ENCODE measurements at regions not wholly inside any gene's neighbourhood (a gene's known extent, or its start where the extent isn't known, plus 50 kb on each side); places are given as distances from the start of the nearest gene placed in this dataset.
A peak's percentile ranks its signal among the peaks of the same experiment; 100 is the strongest.

DNA sequence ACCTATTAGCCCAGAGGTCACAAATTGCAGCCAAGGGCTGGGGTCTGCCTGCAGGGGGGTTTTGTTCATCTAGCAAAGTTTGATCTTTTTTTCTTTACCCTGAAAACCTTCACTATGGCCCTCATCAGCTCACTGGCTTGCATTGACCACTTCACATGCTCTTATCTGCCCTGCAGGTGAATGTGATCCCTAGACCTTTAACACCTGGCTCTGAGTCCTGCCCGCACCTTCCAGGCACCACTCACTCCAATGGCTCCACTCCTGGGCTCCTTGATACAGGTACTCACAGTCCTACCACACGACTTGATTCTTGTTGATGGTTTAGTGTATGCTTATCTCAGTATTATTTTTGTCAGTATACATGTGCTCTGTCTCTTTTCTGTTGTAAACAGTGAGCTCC lies 92.5 kb downstream of the FEM1C start:
- intact Hi-C loops (cut with micrococcal nuclease; ENCODE audit: unreplicated experiment) (no loop called here), in situ Hi-C loops (cut with MboI) (no loop called here)
- Histone ChIP-seq H3K4me2 (ENCODE audit: control insufficient read depth, insufficient read depth) (no peak overlapping the region), H3K27me3 (replicated peaks in 1 of 2; ENCODE audit: control insufficient read depth in 2 of 2, insufficient read depth in 2 of 2, low read length in 1 of 2) (no peaks in the 10 kb centered on the region), H3K4me1 (ENCODE audit: control insufficient read depth, insufficient read depth, low read length) (peaks cover 6% of the 10 kb centered on the region; the same call in 1 of the 2 replicates), H3K36me3 (ENCODE audit: control insufficient read depth in 2 of 2, insufficient read depth in 2 of 2, low read length in 1 of 2) (no peaks in the 10 kb centered on the region), H3K27ac (ENCODE audit: control insufficient read depth, insufficient read depth) (no peak overlapping the region), H3K79me2 (ENCODE audit: control insufficient read depth, insufficient read depth, low read length) (no peaks in the 10 kb centered on the region), H4K20me1 (ENCODE audit: control insufficient read depth, insufficient read depth) (no peaks in the 10 kb centered on the region), H3K4me3 (no peak overlapping the region), H3K9me3 (replicated peaks; ENCODE audit: control insufficient read depth, insufficient read depth, low read length) (no peaks in the 10 kb centered on the region), H3K9ac (ENCODE audit: control insufficient read depth, insufficient read depth, low read length) (no peak overlapping the region), H2AFZ (ENCODE audit: control insufficient read depth, low read depth, low read length) (no peak overlapping the region)
- ChIA-PET POLR2A (interaction anchor here (0.6 to 1.2 kb wide), 2 partner anchors 17 to 70 kb away, joined by 3 to 6 read pairs; no protein-coding TSS in a partner anchor), RAD21 (ENCODE audit: unreplicated experiment) (interaction anchor here (1.0 to 1.8 kb wide), 4 partner anchors 9 to 142 kb away, joined by 3 to 4 read pairs (median 4); no protein-coding TSS in a partner anchor), SMC1A (ENCODE audit: uncharacterized antibody, unreplicated experiment) (interaction anchor here (1.1 to 1.5 kb wide), 5 partner anchors 9 to 121 kb away, joined by 3 to 8 read pairs (median 4); no protein-coding TSS in a partner anchor), CTCF (interaction anchor here (1.1 kb wide), 1 partner anchor 9 kb away, joined by 3 read pairs; no protein-coding TSS in a partner anchor)
- WGBS (ENCODE audit: insufficient coverage, insufficient replicate concordance, low lambda C conversion rate, missing lambda C conversion rate): 55% methylated on average over 2 of the region's 2 CpGs
- FAIRE-seq (no peak), ATAC-seq (no peak), DNase-seq (ENCODE audit: low read depth, low spot score) (no peak)
- no TSS peak for BruUV-seq (replicated peaks)
- TF ChIP-seq KDM1A (IDR thresholded peaks at IDR 0.05; ENCODE audit: borderline replicate concordance) (no peak), FOXM1 (IDR thresholded peaks at IDR 0.05; ENCODE audit: low read depth, low read length) (no peak)

DNA sequence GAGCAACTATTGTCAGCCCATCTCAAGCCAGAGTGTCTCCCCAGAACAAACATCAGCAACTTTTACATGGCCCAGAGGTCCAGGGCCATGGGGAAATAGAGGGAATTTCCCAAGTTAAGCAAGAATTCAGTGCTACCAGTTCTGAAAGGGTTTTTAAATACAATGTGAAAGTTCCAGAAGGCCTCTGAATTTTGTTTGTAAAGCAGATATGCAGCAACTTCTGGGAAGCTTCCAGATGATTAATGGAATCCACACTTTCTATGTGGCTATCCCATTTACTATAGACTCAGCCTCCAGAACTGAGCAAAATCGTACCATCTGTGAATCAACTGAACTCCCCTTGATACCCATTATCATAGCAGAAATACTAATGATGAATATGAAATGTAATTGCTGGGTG lies 93.8 kb downstream of the FEM1C start:
- H3K4me1 ChIP-seq (ENCODE audit: control insufficient read depth, insufficient read depth, low read length): peaks cover 6% of the 10 kb centered on the region; the same call in 1 of the 2 replicates

More for the DNA sequence above, 93.8 kb downstream of the FEM1C start:
- WGBS (ENCODE audit: insufficient coverage, insufficient replicate concordance, low lambda C conversion rate, missing lambda C conversion rate): 0% methylated on average over 1 of the region's 1 CpG
- Histone ChIP-seq H3K27me3 (replicated peaks in 1 of 2; ENCODE audit: control insufficient read depth in 2 of 2, insufficient read depth in 2 of 2, low read length in 1 of 2) (no peaks in the 10 kb centered on the region), H2AFZ (ENCODE audit: control insufficient read depth, low read depth, low read length) (peak overlapping the region; percentile 52), H3K79me2 (ENCODE audit: control insufficient read depth, insufficient read depth, low read length) (no peaks in the 10 kb centered on the region), H3K9me3 (replicated peaks; ENCODE audit: control insufficient read depth, insufficient read depth, low read length) (no peaks in the 10 kb centered on the region), H3K4me2 (ENCODE audit: control insufficient read depth, insufficient read depth) (no peak overlapping the region), H3K27ac (ENCODE audit: control insufficient read depth, insufficient read depth) (0 out of 2 replicates have a peak overlapping the region, but pooled peaks have one; percentile 8), H3K36me3 (ENCODE audit: control insufficient read depth in 2 of 2, insufficient read depth in 2 of 2, low read length in 1 of 2) (no peaks in the 10 kb centered on the region), H3K4me3 (no peak overlapping the region; the same call in 1 of the 2 replicates), H4K20me1 (ENCODE audit: control insufficient read depth, insufficient read depth) (no peaks in the 10 kb centered on the region), H3K9ac (ENCODE audit: control insufficient read depth, insufficient read depth, low read length) (no peak overlapping the region)
- intact Hi-C loops (cut with micrococcal nuclease; ENCODE audit: unreplicated experiment) (no loop called here), in situ Hi-C loops (cut with MboI) (no loop called here)
- peak; percentile 83 for ATAC-seq
- ChIA-PET RAD21 (ENCODE audit: unreplicated experiment) (interaction anchor here (0.8 to 1.8 kb wide), 2 partner anchors 13 to 77 kb away, joined by 3 to 4 read pairs; no protein-coding TSS in a partner anchor), CTCF (interaction anchor here (0.9 kb wide), 1 partner anchor 15 kb away, joined by 3 read pairs; no protein-coding TSS in a partner anchor), SMC1A (ENCODE audit: uncharacterized antibody, unreplicated experiment) (interaction anchor here (1.0 to 1.5 kb wide), 2 partner anchors 11 to 37 kb away, joined by 3 to 8 read pairs; no protein-coding TSS in a partner anchor), POLR2A (interaction anchor here (0.6 to 1.1 kb wide), 2 partner anchors 10 to 25 kb away, joined by 3 read pairs; no protein-coding TSS in a partner anchor)
- no peak for DNase-seq (ENCODE audit: low read depth, low spot score)
- TF ChIP-seq, protein P1, sequence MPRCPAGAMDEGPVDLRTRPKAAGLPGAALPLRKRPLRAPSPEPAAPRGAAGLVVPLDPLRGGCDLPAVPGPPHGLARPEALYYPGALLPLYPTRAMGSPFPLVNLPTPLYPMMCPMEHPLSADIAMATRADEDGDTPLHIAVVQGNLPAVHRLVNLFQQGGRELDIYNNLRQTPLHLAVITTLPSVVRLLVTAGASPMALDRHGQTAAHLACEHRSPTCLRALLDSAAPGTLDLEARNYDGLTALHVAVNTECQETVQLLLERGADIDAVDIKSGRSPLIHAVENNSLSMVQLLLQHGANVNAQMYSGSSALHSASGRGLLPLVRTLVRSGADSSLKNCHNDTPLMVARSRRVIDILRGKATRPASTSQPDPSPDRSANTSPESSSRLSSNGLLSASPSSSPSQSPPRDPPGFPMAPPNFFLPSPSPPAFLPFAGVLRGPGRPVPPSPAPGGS (IDR thresholded peaks at IDR 0.05; ENCODE audit: borderline replicate concordance, insufficient read depth, low read depth, low read length, poor library complexity, severe bottlenecking): peak; percentile 91
- TF ChIP-seq RELA (IDR thresholded peaks at IDR 0.05; ENCODE audit: borderline replicate concordance, partially characterized antibody) (peak; percentile 84), FOXK2 (IDR thresholded peaks at IDR 0.05) (no peak), NFIC (IDR thresholded peaks at IDR 0.05; ENCODE audit: low read depth, low read length) (peak; percentile 19; the same call in 1 of the 2 replicates), CEBPB (IDR thresholded peaks at IDR 0.05; ENCODE audit: borderline replicate concordance in 1 of 2, low read depth in 2 of 2, low read length in 2 of 2) (peak in 1 of 2 experiments; percentile 64; a peak in 1 of 4 replicates), CREB1 (IDR thresholded peaks at IDR 0.05; ENCODE audit: low read depth) (no peak), MEF2B (IDR thresholded peaks at IDR 0.05; ENCODE audit: partially characterized antibody, poor library complexity, severe bottlenecking) (peak; percentile 45)
- TF ChIP-seq, protein P2, sequence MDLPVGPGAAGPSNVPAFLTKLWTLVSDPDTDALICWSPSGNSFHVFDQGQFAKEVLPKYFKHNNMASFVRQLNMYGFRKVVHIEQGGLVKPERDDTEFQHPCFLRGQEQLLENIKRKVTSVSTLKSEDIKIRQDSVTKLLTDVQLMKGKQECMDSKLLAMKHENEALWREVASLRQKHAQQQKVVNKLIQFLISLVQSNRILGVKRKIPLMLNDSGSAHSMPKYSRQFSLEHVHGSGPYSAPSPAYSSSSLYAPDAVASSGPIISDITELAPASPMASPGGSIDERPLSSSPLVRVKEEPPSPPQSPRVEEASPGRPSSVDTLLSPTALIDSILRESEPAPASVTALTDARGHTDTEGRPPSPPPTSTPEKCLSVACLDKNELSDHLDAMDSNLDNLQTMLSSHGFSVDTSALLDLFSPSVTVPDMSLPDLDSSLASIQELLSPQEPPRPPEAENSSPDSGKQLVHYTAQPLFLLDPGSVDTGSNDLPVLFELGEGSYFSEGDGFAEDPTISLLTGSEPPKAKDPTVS (IDR thresholded peaks at IDR 0.05; ENCODE audit: low read depth, low read length): peak; percentile 41; the same call in 1 of the 2 replicates
- TF ChIP-seq, protein P3, sequence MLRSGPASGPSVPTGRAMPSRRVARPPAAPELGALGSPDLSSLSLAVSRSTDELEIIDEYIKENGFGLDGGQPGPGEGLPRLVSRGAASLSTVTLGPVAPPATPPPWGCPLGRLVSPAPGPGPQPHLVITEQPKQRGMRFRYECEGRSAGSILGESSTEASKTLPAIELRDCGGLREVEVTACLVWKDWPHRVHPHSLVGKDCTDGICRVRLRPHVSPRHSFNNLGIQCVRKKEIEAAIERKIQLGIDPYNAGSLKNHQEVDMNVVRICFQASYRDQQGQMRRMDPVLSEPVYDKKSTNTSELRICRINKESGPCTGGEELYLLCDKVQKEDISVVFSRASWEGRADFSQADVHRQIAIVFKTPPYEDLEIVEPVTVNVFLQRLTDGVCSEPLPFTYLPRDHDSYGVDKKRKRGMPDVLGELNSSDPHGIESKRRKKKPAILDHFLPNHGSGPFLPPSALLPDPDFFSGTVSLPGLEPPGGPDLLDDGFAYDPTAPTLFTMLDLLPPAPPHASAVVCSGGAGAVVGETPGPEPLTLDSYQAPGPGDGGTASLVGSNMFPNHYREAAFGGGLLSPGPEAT (IDR thresholded peaks at IDR 0.05; ENCODE audit: low read depth): 0 out of 2 replicates have a peak, but pooled peaks have one; percentile 16
- BruUV-seq (replicated peaks): no TSS peak
- no peak for FAIRE-seq

Data from GM12878 (cell line).